C4-2B (cell line): ENCODE measurements at regions not wholly inside any gene's neighbourhood (a gene's known extent, or its start where the extent isn't known, plus 50 kb on each side); places are given as distances from the start of the nearest gene placed in this dataset.

Experiments
- H3K27ac ChIP-seq: fragments of 450-650 bp; 2 replicates; pipeline ENCODE4 v1.5.1; 2017
- CTCF ChIP-seq: fragments of 450-650 bp; conservative IDR thresholded peaks from 2 replicates; pipeline ENCODE4 v1.5.1; 2017; ENCODE audit warnings: mild to moderate bottlenecking
- ZFX ChIP-seq: fragments of 450-650 bp; IDR thresholded peaks from 2 replicates; pipeline ENCODE4 v1.6.1; 2017

- H3K27ac ChIP-seq: no peak overlapping the region
- TF ChIP-seq ZFX: no peak
- TF ChIP-seq CTCF: no peak
Measured at GRCh38 chr13:58773280-58773859, 1141.8 kb downstream of the PCDH17 start.

GRCh38 chr13:58782736-58783135 lies 1151.2 kb downstream of the PCDH17 start:
- no peak for TF ChIP-seq CTCF
- TF ChIP-seq ZFX: no peak
- H3K27ac ChIP-seq: no peak overlapping the region

GRCh38 chr13:58792854-58793253 lies 1161.3 kb downstream of the PCDH17 start:
- TF ChIP-seq ZFX: no peak
- no peak for TF ChIP-seq CTCF
- H3K27ac ChIP-seq: no peak overlapping the region

GRCh38 chr13:58795715-58796114 lies 1164.2 kb downstream of the PCDH17 start:
- TF ChIP-seq ZFX (no peak), CTCF (no peak)
- H3K27ac ChIP-seq: no peak overlapping the region

GRCh38 chr13:58804832-58805231 lies 1173.3 kb downstream of the PCDH17 start:
- TF ChIP-seq ZFX (no peak), CTCF (no peak)

GRCh38 chr13:58806401-58806800 lies 1174.9 kb downstream of the PCDH17 start:
- TF ChIP-seq ZFX (no peak), CTCF (no peak)
- no peak overlapping the region for H3K27ac ChIP-seq

More at GRCh38 chr13:58804832-58805231, 1173.3 kb downstream of the PCDH17 start:
- H3K27ac ChIP-seq: no peak overlapping the region

GRCh38 chr13:58823701-58824100 lies 1192.2 kb downstream of the PCDH17 start:
- TF ChIP-seq ZFX: no peak
- TF ChIP-seq CTCF: no peak
- no peak overlapping the region for H3K27ac ChIP-seq
